Tibial nerve (tissue), 4 donors: ENCODE measurements at regions not wholly inside any gene's neighbourhood (a gene's known extent, or its start where the extent isn't known, plus 50 kb on each side); places are given as distances from the start of the nearest gene placed in this dataset.

Experiments used
- DNase-seq, 2 donors: peaks; one replicate each; pipeline ENCODE4 v3.0.0-alpha.2; 2019; ENCODE audit warnings: low spot score in 2 of 2
- H3K27ac ChIP-seq, 4 donors: fragments of 200-600 bp; sonication (generic) in 3 of 4; one replicate each; pipeline ENCODE4 v1.5.1; 2017 to 2019; ENCODE audit warnings: mild to moderate bottlenecking in 1 of 4
- H3K27me3 ChIP-seq, 2 donors: fragments of 200-600 bp; sonication (generic) in 1 of 2; one replicate each; pipeline versions ENCODE4 v1.5.1 to v1.6.0; 2017 to 2019
- H3K36me3 ChIP-seq, 3 donors: fragments of 200-600 bp; sonication (generic); one replicate each; pipeline ENCODE4 v1.5.1; 2018 to 2019
- H3K4me1 ChIP-seq, 4 donors: fragments of 200-600 bp; sonication (generic) in 3 of 4; one replicate each; pipeline ENCODE4 v1.5.1; 2017 to 2019
- H3K4me3 ChIP-seq, 4 donors: fragments of 200-600 bp; sonication (generic) in 3 of 4; one replicate each; pipeline ENCODE4 v1.5.1; 2017 to 2019; ENCODE audit warnings: mild to moderate bottlenecking in 1 of 4, moderate library complexity in 1 of 4
- H3K9me3 ChIP-seq, 4 donors: fragments of 200-600 bp; sonication (generic) in 3 of 4; one replicate each; pipeline ENCODE4 v1.5.1; 2017 to 2019
- EP300 ChIP-seq, 2 donors: sonication (generic); formaldehyde crosslinking; IDR thresholded peaks; one replicate each; pipeline ENCODE4 v1.6.1; 2017; ENCODE audit warnings: antibody characterized with exemption in 2 of 2, mild to moderate bottlenecking in 1 of 2
- POLR2A ChIP-seq, 2 donors: fragments of 450-650 bp; IDR thresholded peaks; one replicate each; pipeline ENCODE4 v1.6.1; 2017; ENCODE audit warnings: antibody characterized with exemption in 2 of 2, mild to moderate bottlenecking in 2 of 2, moderate library complexity in 2 of 2
- WGBS, 2 donors: methylation state at CpG; one replicate each; pipeline ENCODE4 v1.1.5; 2018; 5-methylcytosine and 5-hydroxymethylcytosine counted together
- TF ChIP-seq, protein P1 (sequence below), 5 experiments: fragments of 200-600 bp in 3 of 5; fragments of 450-650 bp in 2 of 5; sonication (generic) in 3 of 5; IDR thresholded peaks; one replicate each; pipeline ENCODE4 v1.5.1; 2016 to 2019; ENCODE audit warnings: antibody characterized with exemption in 5 of 5, mild to moderate bottlenecking in 3 of 5, moderate library complexity in 2 of 5

- Histone ChIP-seq H3K4me1 (peaks cover 0 to 17% (median 0%) of the 10 kb centered on the region in 4 donors), H3K27ac (peak overlapping the region in 2 of 4 donors; percentile 44 to 52), H3K27me3 (no peaks in the 10 kb centered on the region), H3K36me3 (no peaks in the 10 kb centered on the region), H3K4me3 (peak overlapping the region in 1 of 4 donors; percentile 17), H3K9me3 (no peaks in the 10 kb centered on the region)
- DNase-seq: peak in 1 of 2 donors; percentile 41
- 9 to 10% methylated on average over 6 of the region's 6 CpGs for WGBS, 2 donors
- TF ChIP-seq POLR2A (IDR thresholded peaks at IDR 0.05): no peak
- peak in 1 of 2 donors; percentile 71 for TF ChIP-seq EP300 (IDR thresholded peaks at IDR 0.05)
Observed at GRCh38 chr3:115239717-115240116, 92.6 kb upstream of the ZBTB20 start.

DNA sequence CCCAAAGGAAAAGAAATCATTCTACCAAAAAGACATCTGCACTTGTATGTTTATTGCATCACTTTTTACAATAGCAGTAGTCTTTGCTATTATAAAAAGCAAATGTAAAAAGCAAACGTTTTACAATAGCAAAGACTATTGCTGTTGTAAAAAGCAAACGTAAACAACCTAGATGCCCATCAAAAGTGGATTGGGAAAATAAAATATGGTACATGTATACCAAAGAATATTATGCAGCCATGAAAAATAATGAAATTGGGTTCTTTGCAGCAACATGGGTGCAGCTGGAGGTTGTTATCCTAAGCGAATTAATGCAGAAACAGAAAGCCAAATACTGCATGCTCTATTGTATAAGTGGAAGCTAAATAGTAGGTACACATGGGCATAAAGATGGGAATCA, 97.3 kb upstream of the ZBTB20 start:
- WGBS, 2 donors: 87 to 90% methylated on average over 3 of the region's 3 CpGs

DNA sequence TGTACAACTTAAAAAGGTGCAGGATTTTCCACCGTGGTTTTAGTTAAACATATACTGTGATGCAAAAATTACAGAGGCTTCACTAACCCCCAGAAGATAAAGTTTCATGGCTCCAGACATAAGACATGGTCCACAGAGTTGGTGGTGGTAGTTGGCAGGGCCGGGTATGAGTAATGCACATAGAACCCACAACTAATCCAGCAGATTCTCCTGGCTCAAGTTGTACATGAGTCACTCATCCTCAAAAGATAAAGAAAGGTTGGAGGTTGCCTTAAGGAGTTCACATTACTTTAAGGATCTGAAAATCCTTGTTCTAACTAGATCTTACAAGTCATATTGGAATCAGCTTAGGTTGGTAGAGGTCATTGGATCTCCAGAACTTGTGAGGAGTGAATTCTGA, 98.3 kb upstream of the ZBTB20 start:
- H3K27ac ChIP-seq: no peak overlapping the region

More for the DNA sequence above, 97.3 kb upstream of the ZBTB20 start:
- Histone ChIP-seq H3K4me3 (no peak overlapping the region), H3K4me1 (peaks cover 0 to 25% (median 0%) of the 10 kb centered on the region in 4 donors), H3K27me3 (no peaks in the 10 kb centered on the region), H3K36me3 (no peaks in the 10 kb centered on the region), H3K9me3 (no peaks in the 10 kb centered on the region), H3K27ac (no peak overlapping the region)
- no peak for DNase-seq
- TF ChIP-seq POLR2A (IDR thresholded peaks at IDR 0.05) (no peak), EP300 (IDR thresholded peaks at IDR 0.05) (no peak)
- TF ChIP-seq, protein P1, sequence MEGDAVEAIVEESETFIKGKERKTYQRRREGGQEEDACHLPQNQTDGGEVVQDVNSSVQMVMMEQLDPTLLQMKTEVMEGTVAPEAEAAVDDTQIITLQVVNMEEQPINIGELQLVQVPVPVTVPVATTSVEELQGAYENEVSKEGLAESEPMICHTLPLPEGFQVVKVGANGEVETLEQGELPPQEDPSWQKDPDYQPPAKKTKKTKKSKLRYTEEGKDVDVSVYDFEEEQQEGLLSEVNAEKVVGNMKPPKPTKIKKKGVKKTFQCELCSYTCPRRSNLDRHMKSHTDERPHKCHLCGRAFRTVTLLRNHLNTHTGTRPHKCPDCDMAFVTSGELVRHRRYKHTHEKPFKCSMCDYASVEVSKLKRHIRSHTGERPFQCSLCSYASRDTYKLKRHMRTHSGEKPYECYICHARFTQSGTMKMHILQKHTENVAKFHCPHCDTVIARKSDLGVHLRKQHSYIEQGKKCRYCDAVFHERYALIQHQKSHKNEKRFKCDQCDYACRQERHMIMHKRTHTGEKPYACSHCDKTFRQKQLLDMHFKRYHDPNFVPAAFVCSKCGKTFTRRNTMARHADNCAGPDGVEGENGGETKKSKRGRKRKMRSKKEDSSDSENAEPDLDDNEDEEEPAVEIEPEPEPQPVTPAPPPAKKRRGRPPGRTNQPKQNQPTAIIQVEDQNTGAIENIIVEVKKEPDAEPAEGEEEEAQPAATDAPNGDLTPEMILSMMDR (IDR thresholded peaks at IDR 0.05): no peak

GRCh38 chr3:115245899-115246298, 98.8 kb upstream of the ZBTB20 start:
- H3K4me1 ChIP-seq: peaks cover 0 to 13% (median 0%) of the 10 kb centered on the region in 4 donors
- no peaks in the 10 kb centered on the region for H3K9me3 ChIP-seq
- TF ChIP-seq POLR2A (IDR thresholded peaks at IDR 0.05) (no peak), EP300 (IDR thresholded peaks at IDR 0.05) (no peak)
- TF ChIP-seq, protein P1 (IDR thresholded peaks at IDR 0.05): no peak
- no peaks in the 10 kb centered on the region for H3K27me3 ChIP-seq
- no peak overlapping the region for H3K4me3 ChIP-seq
- WGBS, 2 donors: 87 to 91% methylated on average over 3 of the region's 3 CpGs
- DNase-seq: no peak
- H3K36me3 ChIP-seq: no peaks in the 10 kb centered on the region
- H3K27ac ChIP-seq: no peak overlapping the region

More for the DNA sequence above, 98.3 kb upstream of the ZBTB20 start:
- Histone ChIP-seq H3K27me3 (no peaks in the 10 kb centered on the region), H3K36me3 (no peaks in the 10 kb centered on the region), H3K9me3 (no peaks in the 10 kb centered on the region), H3K4me3 (no peak overlapping the region), H3K4me1 (peaks cover 0 to 14% (median 0%) of the 10 kb centered on the region in 4 donors)
- WGBS, 2 donors: 84 to 94% methylated on average over 2 of the region's 2 CpGs
- no peak for DNase-seq
- TF ChIP-seq, protein P1 (IDR thresholded peaks at IDR 0.05): no peak

GRCh38 chr3:115246461-115247020, 99.5 kb upstream of the ZBTB20 start:
- H3K27ac ChIP-seq: no peak overlapping the region
- 53 to 59% methylated on average over 3 of the region's 3 CpGs for WGBS, 2 donors
- no peaks in the 10 kb centered on the region for H3K27me3 ChIP-seq
- H3K4me3 ChIP-seq: no peak overlapping the region
- H3K4me1 ChIP-seq: peaks cover 0 to 13% (median 0%) of the 10 kb centered on the region in 4 donors
- no peak for DNase-seq
- no peaks in the 10 kb centered on the region for H3K36me3 ChIP-seq
- TF ChIP-seq, protein P1 (IDR thresholded peaks at IDR 0.05): no peak
- TF ChIP-seq EP300 (IDR thresholded peaks at IDR 0.05) (no peak), POLR2A (IDR thresholded peaks at IDR 0.05) (no peak)
- no peaks in the 10 kb centered on the region for H3K9me3 ChIP-seq
